ENCODE measurements at regions not wholly inside any gene's neighbourhood (a gene's known extent, or its start where the extent isn't known, plus 50 kb on each side); places are given as distances from the start of the nearest gene placed in this dataset.
"Not testable (repeated sequence)": the region's sequence is repeated elsewhere in the genome, so short reads cannot be mapped to it uniquely, and the experiment has no call there.

GRCh38 chr2:87314622-87315021, 293.0 kb upstream of the PLGLB1 start:
- H3K9me3 ChIP-seq; H3K27me3 ChIP-seq; DNase-seq (ENCODE audit: extremely low spot score); H3K4me3 ChIP-seq; H3K4me1 ChIP-seq; H3K27ac ChIP-seq (replicated peaks in 1 of 4); intact Hi-C loops (cut with DNase I); H3K36me3 ChIP-seq: not testable (repeated sequence)
- WGBS, result no CpG with 5 or more reads among the region's 3 CpGs

DNA sequence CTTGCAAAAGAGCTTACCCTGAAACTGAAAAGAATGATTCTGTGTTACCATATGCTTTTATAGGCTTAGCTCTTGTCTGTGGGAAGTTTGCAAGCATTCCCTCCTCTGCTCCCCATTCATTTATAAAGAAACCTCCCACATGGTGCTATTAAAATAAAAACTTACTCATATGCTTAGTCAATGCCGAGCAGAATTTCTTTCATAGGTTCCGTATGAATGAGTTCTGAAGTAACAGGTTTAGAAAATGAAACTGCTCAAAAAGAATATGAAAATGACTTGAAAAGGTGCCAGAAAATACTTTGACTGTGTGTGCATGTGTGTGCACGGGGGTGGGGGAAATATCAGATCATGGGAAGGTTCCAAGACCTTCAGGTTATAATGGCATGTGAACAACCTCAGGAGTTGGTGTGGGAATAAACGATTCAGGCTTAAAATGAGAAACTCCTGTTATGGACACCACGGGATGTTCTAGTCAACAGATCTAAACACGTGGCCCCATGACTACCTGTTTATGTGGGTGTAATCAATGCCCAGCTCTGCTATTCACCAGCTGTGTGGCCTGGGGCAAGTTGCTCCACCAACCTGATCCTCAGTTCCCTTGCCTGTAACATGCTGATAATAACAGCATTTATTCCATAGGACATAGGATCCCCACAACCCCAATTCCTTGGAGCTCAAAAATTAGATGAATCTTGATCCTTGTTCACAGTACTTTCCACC, 293.7 kb upstream of the PLGLB1 start:
- H3K4me1 ChIP-seq; H3K9me3 ChIP-seq; H3K4me3 ChIP-seq; H3K27me3 ChIP-seq; H3K27ac ChIP-seq (replicated peaks in 1 of 4); H3K36me3 ChIP-seq; intact Hi-C loops (cut with DNase I); DNase-seq (ENCODE audit: extremely low spot score): not testable (repeated sequence)
- 71% methylated on average over 2 of the region's 6 CpGs for WGBS

- H3K4me3 ChIP-seq; H3K9me3 ChIP-seq; H3K36me3 ChIP-seq; H3K27me3 ChIP-seq; H3K4me1 ChIP-seq; intact Hi-C loops (cut with DNase I); H3K27ac ChIP-seq (replicated peaks in 1 of 4); DNase-seq (ENCODE audit: extremely low spot score): not testable (repeated sequence)
- WGBS, result 100% methylated on average over 1 of the region's 1 CpG
Measured at GRCh38 chr2:87317193-87317592, 295.5 kb upstream of the PLGLB1 start.

DNA sequence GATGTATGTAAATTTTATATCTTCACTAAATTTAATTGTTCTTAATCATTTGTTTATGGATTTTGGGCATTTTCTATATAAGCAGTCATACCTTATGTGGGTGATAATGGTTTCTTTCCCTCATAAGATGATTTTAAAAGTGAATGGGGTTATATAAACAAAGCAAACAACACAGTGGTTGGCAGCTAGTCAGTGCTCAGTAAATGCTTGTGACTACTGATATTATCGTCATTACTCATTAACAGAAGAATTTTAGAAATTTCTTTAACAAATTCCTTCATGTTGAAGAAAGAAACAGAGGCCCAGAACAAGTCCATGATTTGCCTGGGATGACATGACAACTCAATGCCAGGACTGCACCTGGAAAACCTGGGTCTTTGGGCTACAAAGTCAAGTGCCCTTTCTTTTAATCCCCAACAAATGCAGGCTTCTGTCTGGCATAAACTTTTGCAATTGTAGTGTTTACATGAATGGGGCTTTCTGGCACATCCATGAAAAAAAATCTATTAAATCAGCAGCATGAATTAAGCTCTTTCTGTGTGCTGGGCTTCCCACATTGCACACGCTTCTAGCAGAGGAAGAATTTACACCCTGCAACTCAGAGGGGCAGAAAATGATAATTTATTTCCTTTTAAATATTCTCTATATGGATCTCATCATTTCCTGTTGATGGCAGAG, 297.3 kb upstream of the PLGLB1 start:
- intact Hi-C loops (cut with DNase I), result not testable (repeated sequence)

GRCh38 chr2:87319705-87320104, 298.1 kb upstream of the PLGLB1 start:
- DNase-seq (ENCODE audit: extremely low spot score); H3K27me3 ChIP-seq; H3K9me3 ChIP-seq; H3K36me3 ChIP-seq; H3K27ac ChIP-seq (replicated peaks in 1 of 4); H3K4me1 ChIP-seq; H3K4me3 ChIP-seq; intact Hi-C loops (cut with DNase I): not testable (repeated sequence)
- no CpG with 5 or more reads among the region's 2 CpGs for WGBS

More for the DNA sequence above, 297.3 kb upstream of the PLGLB1 start:
- not testable (repeated sequence) for H3K4me1 ChIP-seq; H3K27me3 ChIP-seq; H3K27ac ChIP-seq (replicated peaks in 1 of 4); H3K36me3 ChIP-seq; H3K4me3 ChIP-seq; H3K9me3 ChIP-seq; DNase-seq (ENCODE audit: extremely low spot score)
- 50% methylated on average over 1 of the region's 2 CpGs for WGBS

DNA sequence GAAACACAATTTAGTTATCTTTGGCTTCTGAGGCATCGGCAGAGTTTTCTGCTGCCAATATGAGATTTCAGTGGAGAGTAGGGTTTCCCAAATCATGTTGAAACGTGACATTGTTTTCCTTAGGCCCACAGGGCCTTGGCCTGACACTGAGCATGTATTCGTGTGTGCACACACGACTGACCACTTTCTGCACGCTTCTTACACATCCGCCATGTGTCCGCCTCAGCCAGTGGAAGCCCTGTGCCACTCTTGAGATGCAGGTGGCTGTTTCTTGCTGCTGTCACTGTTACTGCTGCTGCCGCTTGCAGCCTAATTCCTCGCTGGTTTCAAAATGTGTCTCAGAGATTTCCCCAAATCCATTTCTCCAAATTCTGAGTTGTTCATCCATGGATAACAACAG, 299.6 kb upstream of the PLGLB1 start:
- H3K36me3 ChIP-seq; intact Hi-C loops (cut with DNase I); H3K27me3 ChIP-seq; DNase-seq (ENCODE audit: extremely low spot score); H3K9me3 ChIP-seq; H3K4me3 ChIP-seq; H3K4me1 ChIP-seq; H3K27ac ChIP-seq (replicated peaks in 1 of 4): not testable (repeated sequence)
- 100% methylated on average over 4 of the region's 9 CpGs for WGBS

- H3K9me3 ChIP-seq; intact Hi-C loops (cut with DNase I); H3K4me1 ChIP-seq; DNase-seq (ENCODE audit: extremely low spot score); H3K27me3 ChIP-seq; H3K4me3 ChIP-seq; H3K36me3 ChIP-seq; H3K27ac ChIP-seq (replicated peaks in 1 of 4): not testable (repeated sequence)
- 82% methylated on average over 4 of the region's 6 CpGs for WGBS
Measured at GRCh38 chr2:87324335-87325041, 302.8 kb upstream of the PLGLB1 start.

DNA sequence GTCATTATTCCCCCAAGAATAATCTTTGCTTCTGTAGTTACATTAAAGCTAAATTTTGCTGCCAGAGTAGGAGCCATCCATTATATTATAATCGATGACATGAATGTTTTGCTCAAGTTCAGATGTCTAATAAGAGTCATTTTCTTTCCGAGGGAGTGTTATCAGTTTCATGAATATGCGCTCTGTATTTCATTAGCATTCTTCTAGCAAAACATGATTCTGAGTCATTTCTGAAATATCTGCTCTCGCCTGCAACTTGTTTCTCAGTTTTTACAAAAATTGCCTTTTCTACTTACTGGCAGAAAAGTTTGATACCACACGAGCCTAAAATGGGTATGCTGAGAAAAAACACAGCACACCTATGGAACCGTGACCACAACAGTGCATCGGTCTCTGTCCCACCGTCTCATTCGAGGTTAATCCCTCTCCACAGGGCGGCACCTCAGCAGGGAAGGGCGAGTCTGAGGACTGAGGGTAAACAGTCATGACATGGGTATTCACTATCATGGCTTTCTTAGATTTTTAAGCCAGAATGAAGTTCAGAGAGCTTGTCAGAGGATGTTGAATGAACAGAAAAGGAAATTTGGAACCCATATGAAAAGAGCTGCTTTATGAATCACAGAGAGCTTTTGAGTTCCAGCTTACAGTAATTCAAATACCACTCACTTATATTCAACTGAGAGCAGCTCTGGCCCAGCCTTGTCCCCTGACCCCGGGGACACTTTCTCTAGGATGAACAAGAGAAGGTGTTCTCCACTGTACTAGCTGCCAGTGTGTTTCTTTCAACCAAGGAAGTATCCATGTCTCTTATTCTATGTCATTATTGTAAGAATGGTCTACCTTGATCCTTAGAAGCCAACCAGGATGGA, 303.6 kb upstream of the PLGLB1 start:
- DNase-seq (ENCODE audit: extremely low spot score); H3K4me3 ChIP-seq; H3K27ac ChIP-seq (replicated peaks in 1 of 4); H3K36me3 ChIP-seq; H3K4me1 ChIP-seq; H3K9me3 ChIP-seq; H3K27me3 ChIP-seq; intact Hi-C loops (cut with DNase I): not testable (repeated sequence)
- WGBS, result no CpG with 5 or more reads among the region's 12 CpGs

DNA sequence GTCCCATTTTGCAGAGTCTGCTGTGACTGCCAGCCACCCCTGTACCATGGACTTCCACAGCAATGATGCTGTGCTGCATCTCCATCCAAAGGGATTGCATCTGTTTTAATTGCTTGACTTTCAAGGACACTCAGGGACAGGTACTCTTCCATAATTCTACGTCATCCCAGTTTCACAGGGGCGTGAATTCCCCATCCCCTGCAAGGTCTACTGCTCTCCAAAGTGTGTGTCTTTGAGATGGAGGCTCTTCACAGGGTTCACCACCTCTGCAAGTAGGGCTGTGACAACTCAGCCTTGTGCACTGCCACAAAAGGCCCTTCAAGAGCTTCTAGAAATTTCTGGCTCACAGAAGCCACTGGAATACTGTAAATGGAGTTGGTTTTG, 304.3 kb upstream of the PLGLB1 start:
- H3K4me1 ChIP-seq; intact Hi-C loops (cut with DNase I); H3K9me3 ChIP-seq; H3K27me3 ChIP-seq; H3K4me3 ChIP-seq; H3K36me3 ChIP-seq; H3K27ac ChIP-seq (replicated peaks in 1 of 4); DNase-seq (ENCODE audit: extremely low spot score): not testable (repeated sequence)
- WGBS, result 100% methylated on average over 2 of the region's 2 CpGs

DNA sequence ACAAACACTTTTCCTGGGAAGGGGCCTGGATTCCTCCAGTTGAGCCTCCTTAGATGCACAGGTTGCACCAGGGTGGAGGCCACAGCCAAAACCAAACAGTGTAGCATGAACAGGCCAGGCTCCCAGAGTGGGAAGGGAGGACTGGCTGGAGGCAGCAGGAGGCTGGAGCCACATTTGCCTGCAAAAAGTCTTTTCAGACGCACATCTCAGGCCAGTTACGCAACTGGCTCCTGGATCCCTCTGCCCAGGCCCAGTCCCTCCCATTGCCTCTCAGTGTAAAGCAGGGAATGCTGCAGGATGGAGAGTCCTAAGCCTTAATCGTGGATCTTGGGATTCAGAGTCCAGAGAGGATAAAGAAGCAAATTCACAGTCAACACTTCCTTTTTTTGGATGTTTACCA, 305.1 kb upstream of the PLGLB1 start:
- H3K4me3 ChIP-seq; H3K27ac ChIP-seq (replicated peaks in 1 of 4); DNase-seq (ENCODE audit: extremely low spot score); H3K9me3 ChIP-seq; intact Hi-C loops (cut with DNase I); H3K4me1 ChIP-seq; H3K27me3 ChIP-seq; H3K36me3 ChIP-seq: not testable (repeated sequence)
- 63% methylated on average over 2 of the region's 3 CpGs for WGBS

GRCh38 chr2:87327648-87328371, 306.2 kb upstream of the PLGLB1 start:
- H3K27me3 ChIP-seq; H3K27ac ChIP-seq (replicated peaks in 1 of 4); DNase-seq (ENCODE audit: extremely low spot score); H3K4me1 ChIP-seq; H3K4me3 ChIP-seq; H3K9me3 ChIP-seq; H3K36me3 ChIP-seq; intact Hi-C loops (cut with DNase I): not testable (repeated sequence)
- WGBS, result 80% methylated on average over 2 of the region's 4 CpGs

DNA sequence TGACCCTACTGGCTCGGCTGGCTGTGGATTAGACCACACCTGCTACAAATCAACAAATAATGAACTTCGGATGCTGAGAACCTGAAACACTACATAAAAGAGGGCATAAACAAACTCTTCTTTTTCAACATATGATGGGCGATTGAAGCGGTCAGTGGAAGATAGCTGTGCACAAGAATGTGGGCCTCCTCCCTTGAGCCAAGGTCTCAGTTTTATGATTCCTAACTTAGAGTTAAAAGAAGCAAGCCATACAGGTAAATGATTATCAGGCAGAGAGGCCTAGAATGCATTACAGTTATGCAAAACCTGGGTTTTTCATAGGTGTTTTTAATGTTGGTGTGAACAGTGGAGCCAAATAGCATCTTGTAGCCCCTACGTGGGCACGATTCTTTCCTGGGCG, 307.9 kb upstream of the PLGLB1 start:
- H3K36me3 ChIP-seq; intact Hi-C loops (cut with DNase I); H3K27me3 ChIP-seq; DNase-seq (ENCODE audit: extremely low spot score); H3K4me1 ChIP-seq; H3K27ac ChIP-seq (replicated peaks in 1 of 4); H3K9me3 ChIP-seq; H3K4me3 ChIP-seq: not testable (repeated sequence)
- WGBS, result 98% methylated on average over 5 of the region's 7 CpGs

All from esophagus muscularis mucosa (tissue), 4 donors.